NCI-H345 treated with DMSO at 0.1 percent for 48 hours (cell line): ENCODE measurements at regions not wholly inside any gene's neighbourhood (a gene's known extent, or its start where the extent isn't known, plus 50 kb on each side); places are given as distances from the start of the nearest gene placed in this dataset.
"Not testable (repeated sequence)": the region's sequence is repeated elsewhere in the genome, so short reads cannot be mapped to it uniquely, and the experiment has no call there.

Experiments
- DNase-seq: peaks from one replicate; lab custom pipeline; 2025; ENCODE audit not compliant: unreplicated experiment; lab: John Stamatoyannopoulos, UW

DNA sequence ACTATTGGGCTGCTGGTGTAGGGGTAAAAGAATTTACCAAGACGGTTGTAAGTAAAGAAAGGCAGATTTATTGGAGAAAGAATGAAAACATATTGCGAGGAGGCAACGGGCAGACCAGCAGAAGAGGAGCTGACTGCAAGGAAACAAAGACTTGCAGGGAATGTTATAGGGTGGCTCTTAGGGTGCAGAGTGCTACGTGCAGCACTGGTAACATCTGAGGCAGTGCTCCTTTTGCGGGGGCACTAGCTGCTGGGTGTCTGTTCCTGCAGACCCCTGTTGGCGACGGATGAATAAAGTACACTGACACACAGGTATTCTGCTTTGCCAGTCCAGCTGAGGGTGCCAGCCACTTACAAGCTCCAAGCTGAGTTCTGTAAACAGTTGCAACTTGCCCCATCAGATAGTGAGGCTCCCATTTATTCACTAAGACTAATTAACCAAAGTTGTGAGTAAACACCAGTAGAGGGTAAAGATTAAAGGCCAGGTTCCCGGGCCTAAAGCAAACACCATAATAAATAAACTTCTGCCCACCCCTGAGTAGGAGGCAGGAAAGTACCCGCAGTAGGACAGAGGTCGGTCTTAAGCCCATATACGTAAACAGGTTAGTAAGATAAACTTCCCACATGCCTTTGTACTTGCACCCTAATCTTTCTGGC lies 140.2 kb upstream of the KCNK1 start:
- no peak for DNase-seq

- no peak for DNase-seq
Measured at GRCh38 chr1:233477359-233477758, 136.5 kb upstream of the KCNK1 start.

GRCh38 chr1:233478611-233479010 lies 135.3 kb upstream of the KCNK1 start:
- DNase-seq: no peak

DNA sequence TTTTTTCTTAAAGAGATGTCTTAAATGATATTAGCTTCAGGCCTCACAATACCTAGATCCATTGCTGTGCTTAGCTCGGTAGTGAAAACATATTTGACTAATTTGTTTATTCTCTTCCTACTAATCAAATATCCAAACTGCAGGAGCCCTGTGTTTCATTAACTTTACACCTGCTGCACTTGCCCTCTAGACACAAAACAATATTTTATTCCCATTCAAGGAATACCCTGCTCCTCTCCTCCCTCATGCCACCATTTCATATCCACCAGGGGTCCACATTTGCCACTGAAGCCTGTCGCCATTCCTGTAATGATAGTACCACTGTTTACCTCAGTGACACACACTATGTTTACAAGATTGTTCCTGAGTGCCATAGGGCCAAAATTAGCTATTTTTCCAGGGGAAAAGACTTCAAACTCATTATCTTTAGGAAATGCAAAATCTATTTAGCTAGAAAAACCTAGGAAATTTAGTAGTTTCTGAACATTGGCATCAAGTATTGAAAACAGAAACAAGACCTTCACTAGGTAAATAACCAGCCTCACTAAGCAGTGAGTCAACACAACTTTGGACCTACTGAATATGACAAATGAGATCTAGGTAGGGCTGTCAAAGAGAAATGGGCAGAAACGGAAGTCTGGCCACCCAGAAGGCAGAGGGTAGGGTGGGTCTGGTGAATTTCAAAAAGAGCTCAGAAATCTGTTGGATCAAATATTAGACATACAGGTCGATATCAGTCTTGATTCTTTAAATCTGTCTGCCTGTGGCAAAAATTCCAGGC lies 134.6 kb upstream of the KCNK1 start:
- DNase-seq: no peak

DNA sequence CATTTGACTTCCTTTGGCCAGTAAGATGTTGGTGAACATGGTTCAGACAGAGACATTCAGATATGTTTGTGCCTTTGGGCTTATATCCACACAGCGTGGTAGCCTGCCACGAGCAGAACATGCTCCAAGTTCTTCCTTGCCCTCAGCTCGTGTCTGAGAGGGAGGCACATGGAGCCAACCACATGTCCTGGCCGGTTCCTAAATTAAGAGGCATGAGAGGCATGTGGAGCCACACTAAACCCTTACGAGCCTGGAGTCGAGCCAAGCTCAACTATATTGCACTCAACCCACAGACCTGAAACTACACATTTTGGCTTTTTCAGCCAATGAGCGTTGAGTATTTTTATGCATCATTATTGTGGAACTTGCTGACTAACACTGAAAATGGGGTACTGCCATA lies 133.7 kb upstream of the KCNK1 start:
- no peak for DNase-seq

GRCh38 chr1:233482388-233482787 lies 131.5 kb upstream of the KCNK1 start:
- no peak for DNase-seq

- DNase-seq: no peak
Measured at GRCh38 chr1:233485385-233485784, 128.5 kb upstream of the KCNK1 start.

- DNase-seq: no peak
Measured at GRCh38 chr1:233485809-233486398, 128.0 kb upstream of the KCNK1 start.

DNA sequence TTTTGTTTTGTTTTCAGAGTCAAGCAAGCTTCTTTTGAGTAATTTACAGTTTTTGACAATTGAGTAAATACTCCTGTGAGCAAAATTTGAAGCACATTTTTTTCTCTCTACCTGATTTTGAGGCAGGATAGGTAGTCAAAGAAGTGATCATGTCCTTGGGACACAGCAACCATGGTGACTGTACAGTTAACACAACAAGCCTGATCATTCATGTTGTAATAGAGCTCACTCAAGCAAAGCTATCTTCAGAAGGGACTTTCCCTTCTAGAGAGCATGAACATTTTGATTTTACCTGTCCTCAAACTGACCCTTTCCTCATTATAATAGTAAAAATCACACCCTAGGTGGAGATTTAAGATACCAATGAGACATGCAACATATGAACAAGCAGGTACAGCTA lies 126.5 kb upstream of the KCNK1 start:
- DNase-seq: no peak

DNA sequence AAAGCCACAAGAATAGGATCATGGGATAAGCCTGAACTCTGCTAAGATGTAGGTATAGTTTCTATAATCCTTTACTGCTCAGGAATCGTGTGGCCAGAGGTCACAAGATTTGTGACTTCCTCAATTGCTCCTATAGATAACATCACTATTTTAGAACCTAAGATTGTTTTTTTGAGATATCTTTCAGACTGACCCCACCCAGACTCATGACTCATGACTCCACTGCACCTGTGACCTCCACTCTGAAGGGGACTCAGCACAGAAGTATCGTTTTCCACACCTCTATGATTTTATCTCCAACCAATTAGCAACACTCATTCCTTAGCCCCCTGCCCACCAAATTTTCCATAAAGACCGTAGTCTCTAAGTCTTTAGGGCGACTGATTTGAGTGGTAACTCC lies 124.5 kb upstream of the KCNK1 start:
- DNase-seq: no peak

- peak; percentile 54 for DNase-seq
Measured at GRCh38 chr1:233490488-233490887, 123.4 kb upstream of the KCNK1 start.

DNA sequence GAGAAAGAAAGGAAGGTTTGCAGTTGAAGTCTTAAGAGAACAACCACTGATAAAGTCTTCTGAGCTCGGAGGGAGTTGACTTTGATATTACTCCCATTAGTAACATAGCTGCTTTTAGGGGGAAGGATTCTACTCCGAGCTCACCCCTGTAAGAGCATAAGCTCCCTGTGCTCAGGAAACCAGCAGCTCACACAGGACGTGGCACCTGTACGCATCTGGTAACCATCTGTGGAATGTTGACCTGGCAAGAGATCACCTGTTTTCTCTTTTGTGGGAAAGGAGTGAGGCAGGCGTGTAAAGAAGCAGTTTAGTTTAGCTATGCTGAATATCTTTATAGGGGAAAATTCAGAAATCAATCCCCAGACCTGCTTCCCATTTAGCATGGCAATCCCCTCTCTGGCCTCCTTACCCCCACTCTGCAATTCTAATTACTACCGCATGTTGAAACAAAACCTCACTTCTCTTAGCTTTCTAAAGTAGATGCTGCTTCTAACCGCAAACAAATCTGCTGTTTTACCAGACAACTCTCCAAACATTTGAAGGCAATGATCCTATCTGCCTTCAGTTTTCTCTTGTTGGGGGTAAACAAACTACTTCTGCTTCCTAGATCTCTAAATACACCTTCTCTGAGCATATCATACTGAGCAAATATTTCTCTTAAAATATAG lies 121.8 kb upstream of the KCNK1 start:
- no peak for DNase-seq

GRCh38 chr1:233496993-233497392 lies 116.9 kb upstream of the KCNK1 start:
- no peak for DNase-seq

DNA sequence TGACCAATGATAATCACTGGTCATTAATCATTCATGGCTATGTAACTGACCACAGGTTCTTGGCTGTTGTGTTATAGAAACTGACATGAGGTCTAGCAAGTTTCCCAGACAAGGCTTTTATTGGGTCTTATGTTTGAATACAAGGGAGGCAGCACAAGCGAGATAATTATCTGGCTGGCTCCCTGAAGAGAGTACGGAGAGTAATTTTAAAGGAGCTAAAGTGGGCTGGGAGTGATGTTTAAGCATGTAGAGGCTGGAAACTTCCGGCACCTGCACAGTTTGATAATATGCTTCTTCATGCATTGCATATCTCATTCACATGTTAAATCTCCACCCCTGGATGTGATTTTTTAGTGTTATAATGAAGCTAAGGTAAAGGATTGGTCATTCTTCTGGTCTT lies 116.2 kb upstream of the KCNK1 start:
- no peak for DNase-seq

DNA sequence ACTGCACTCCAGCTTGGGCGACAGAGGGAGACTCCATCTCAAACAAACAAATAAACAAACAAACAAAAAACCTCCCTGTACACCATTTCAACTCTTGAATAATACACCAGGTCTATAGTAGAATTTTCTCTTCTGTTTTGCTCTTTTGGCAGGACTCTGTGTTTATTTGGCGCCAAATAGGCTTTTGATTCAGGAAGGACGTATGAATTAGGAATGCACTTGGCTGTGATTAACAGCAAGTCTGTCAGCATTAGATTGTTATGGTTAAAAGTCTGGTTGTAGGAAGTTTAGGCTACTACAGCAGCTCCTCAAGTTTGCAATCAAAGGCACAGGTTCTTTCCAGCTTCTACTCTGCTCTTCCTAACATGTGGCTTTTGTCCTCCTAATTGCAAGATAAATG lies 113.8 kb upstream of the KCNK1 start:
- DNase-seq: no peak

- DNase-seq: no peak
Measured at GRCh38 chr1:233503366-233503954, 110.4 kb upstream of the KCNK1 start.

DNA sequence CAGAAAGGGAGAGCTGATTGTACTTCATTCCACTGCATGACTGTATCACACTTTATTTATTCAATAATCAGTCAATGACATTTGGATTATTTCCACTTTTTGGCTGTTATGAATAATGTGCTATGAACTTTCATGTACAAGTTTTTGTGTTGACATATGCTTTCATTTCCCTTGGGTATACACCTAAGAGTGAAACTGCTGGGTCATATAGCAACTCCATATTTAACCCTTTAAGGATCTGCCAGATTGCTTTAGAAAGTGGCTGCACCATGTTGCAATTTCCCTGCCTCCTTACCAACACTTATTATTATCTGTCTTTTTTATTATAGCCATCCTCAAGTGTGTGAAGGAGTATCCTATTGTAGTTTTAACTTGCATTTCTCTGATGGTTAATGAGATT lies 108.8 kb upstream of the KCNK1 start:
- no peak for DNase-seq

DNA sequence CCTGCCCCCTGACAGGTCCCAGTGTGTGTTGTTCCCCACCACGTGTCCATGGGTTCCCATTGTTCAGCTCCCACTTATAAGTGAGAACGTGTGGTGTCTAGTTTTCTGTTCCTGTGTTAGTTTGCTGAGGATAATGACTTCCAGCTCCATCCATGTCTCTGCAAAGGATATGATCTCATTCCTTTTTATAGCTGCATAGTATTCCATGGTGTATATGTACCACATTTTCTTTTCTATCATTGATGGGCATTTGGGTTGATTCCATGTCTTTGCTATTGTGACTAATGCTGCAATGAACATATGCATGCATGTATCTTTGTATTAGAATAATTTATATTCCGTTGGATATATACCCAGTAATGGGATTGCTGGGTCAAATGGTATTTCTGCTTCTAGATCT lies 108.0 kb upstream of the KCNK1 start:
- DNase-seq: not testable (repeated sequence)

DNA sequence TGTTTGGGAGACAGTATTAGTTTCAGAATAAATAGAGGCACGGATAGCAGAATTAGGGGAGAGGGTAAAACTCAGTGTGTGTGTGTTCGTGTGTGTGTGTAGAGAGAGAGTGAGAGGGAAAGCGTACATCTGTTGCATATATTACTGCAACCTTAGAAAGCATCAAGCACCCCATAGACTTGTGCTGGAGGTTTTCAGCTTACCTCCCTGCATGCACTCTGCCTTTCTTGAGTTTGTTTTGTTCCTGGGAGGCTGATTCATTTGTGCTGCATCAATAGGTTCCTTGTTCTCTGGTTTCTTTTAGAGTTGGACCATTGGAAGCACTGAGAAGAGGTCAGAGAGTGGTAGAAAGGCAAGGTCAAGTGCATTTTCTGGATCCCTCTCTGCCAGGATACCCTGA lies 104.4 kb upstream of the KCNK1 start:
- no peak for DNase-seq

GRCh38 chr1:233512538-233512937 lies 101.4 kb upstream of the KCNK1 start:
- DNase-seq: no peak

DNA sequence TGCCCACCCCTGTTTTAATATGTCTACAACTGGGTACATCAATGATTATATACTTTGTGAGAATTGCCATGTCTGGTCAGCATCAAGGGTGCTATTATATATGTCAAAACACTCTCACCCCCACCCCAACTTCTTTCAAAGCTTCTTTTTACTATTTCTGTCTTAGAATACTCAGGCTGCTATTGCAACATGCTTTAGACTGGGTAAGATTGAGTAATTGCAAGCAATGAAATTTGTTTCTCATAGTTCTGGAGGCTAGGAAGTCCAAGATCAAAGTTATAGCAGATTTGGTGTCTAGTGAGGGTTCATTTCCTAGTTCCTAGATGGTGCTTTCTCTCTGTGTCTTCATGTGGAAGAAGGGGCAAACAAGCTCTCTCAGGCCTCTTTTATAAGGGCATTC lies 100.5 kb upstream of the KCNK1 start:
- DNase-seq: no peak
